Calu3 (cell line): ENCODE measurements at regions not wholly inside any gene's neighbourhood (a gene's known extent, or its start where the extent isn't known, plus 50 kb on each side); places are given as distances from the start of the nearest gene placed in this dataset.

Experiments
- BruUV-seq: library from RNA; stranded (reverse); fragments of 400-500 nt; replicated peaks from 2 replicates; lab custom pipeline; 2021; lab: Mats Ljungman, UMichigan
- CTCF ChIA-PET: fragments of 300-600 bp; sonication (Branson Sonifier 250); formaldehyde crosslinking; loops from one replicate; lab custom pipeline; 2022; ENCODE audit warnings: antibody characterized with exemption; lab: Charles Lee
- DNase-seq: peaks from one replicate; pipeline ENCODE4 v3.0.0; 2022
- H3K27ac Mint-ChIP-seq: one replicate; pipeline ENCODE4 v1.8.0; 2022; ENCODE audit warnings: mixed read lengths; ENCODE audit not compliant: unreplicated experiment
- H3K27me3 Mint-ChIP-seq: one replicate; pipeline ENCODE4 v1.8.0; 2022; ENCODE audit warnings: mixed read lengths; ENCODE audit not compliant: unreplicated experiment
- H3K36me3 Mint-ChIP-seq: one replicate; pipeline ENCODE4 v1.8.0; 2022; ENCODE audit warnings: mild to moderate bottlenecking, moderate library complexity, mixed read lengths; ENCODE audit not compliant: insufficient read depth, unreplicated experiment
- H3K4me1 Mint-ChIP-seq: one replicate; pipeline ENCODE4 v1.8.0; 2022; ENCODE audit warnings: mild to moderate bottlenecking, low read depth, mixed read lengths; ENCODE audit not compliant: unreplicated experiment
- H3K4me3 Mint-ChIP-seq: one replicate; pipeline ENCODE4 v1.8.0; 2022; ENCODE audit warnings: mild to moderate bottlenecking, low read depth, moderate library complexity, mixed read lengths; ENCODE audit not compliant: unreplicated experiment
- H3K9me3 Mint-ChIP-seq: one replicate; pipeline ENCODE4 v1.8.0; 2022; ENCODE audit warnings: low read depth, mixed read lengths; ENCODE audit not compliant: unreplicated experiment
- CTCF ChIP-seq: fragments of 200-600 bp; IDR thresholded peaks from one replicate; pipeline ENCODE4 v1.8.0; 2022; ENCODE audit warnings: antibody characterized with exemption; ENCODE audit not compliant: unreplicated experiment
- intact Hi-C: fragments of 100-400 bp; cut with micrococcal nuclease; formaldehyde crosslinking; loops from one replicate; pipeline ENCODE4 v1.10.0; 2022; ENCODE audit not compliant: unreplicated experiment

GRCh38 chr3:70780790-70781189, 468.4 kb upstream of the MDFIC2 start:
- Mint-ChIP-seq H3K9me3 (no peaks in the 10 kb centered on the region), H3K27ac (no peak overlapping the region), H3K4me3 (no peak overlapping the region), H3K4me1 (no peaks in the 10 kb centered on the region), H3K36me3 (no peaks in the 10 kb centered on the region), H3K27me3 (no peaks in the 10 kb centered on the region)
- CTCF ChIA-PET, result interaction anchor here (1.3 kb wide), 1 partner anchor 9 kb away, joined by 3 read pairs; no protein-coding TSS in a partner anchor
- intact Hi-C loops, result no loop called here
- no peak for DNase-seq
- no peak for TF ChIP-seq CTCF
- no TSS peak for BruUV-seq

GRCh38 chr3:70779296-70779695, 466.9 kb upstream of the MDFIC2 start:
- Mint-ChIP-seq H3K36me3 (no peaks in the 10 kb centered on the region), H3K27ac (no peak overlapping the region)
- DNase-seq, result no peak

GRCh38 chr3:70776081-70776480, 463.6 kb upstream of the MDFIC2 start:
- no peak for TF ChIP-seq CTCF
- no peak overlapping the region for H3K27ac Mint-ChIP-seq
- no peaks in the 10 kb centered on the region for H3K27me3 Mint-ChIP-seq
- H3K9me3 Mint-ChIP-seq, result no peaks in the 10 kb centered on the region
- no peak for DNase-seq
- CTCF ChIA-PET, result no interaction called here
- H3K4me3 Mint-ChIP-seq, result no peak overlapping the region
- peaks cover 7% of the 10 kb centered on the region for H3K4me1 Mint-ChIP-seq
- H3K36me3 Mint-ChIP-seq, result no peaks in the 10 kb centered on the region
- intact Hi-C loops, result no loop called here
- BruUV-seq, result no TSS peak

More at GRCh38 chr3:70779296-70779695, 466.9 kb upstream of the MDFIC2 start:
- BruUV-seq, result no TSS peak
- Mint-ChIP-seq H3K9me3 (no peaks in the 10 kb centered on the region), H3K27me3 (no peaks in the 10 kb centered on the region), H3K4me3 (no peak overlapping the region), H3K4me1 (no peaks in the 10 kb centered on the region)
- intact Hi-C loops, result no loop called here
- TF ChIP-seq CTCF, result no peak
- CTCF ChIA-PET, result no interaction called here

GRCh38 chr3:70775257-70775656, 462.8 kb upstream of the MDFIC2 start:
- intact Hi-C loops, result no loop called here
- no peaks in the 10 kb centered on the region for H3K36me3 Mint-ChIP-seq
- no TSS peak for BruUV-seq
- H3K4me1 Mint-ChIP-seq, result peaks cover 15% of the 10 kb centered on the region
- no peak overlapping the region for H3K4me3 Mint-ChIP-seq
- TF ChIP-seq CTCF, result no peak
- no peaks in the 10 kb centered on the region for H3K27me3 Mint-ChIP-seq
- DNase-seq, result no peak
- CTCF ChIA-PET, result interaction anchor here (0.5 kb wide), 1 partner anchor 1100 kb away, joined by 4 read pairs; no protein-coding TSS in a partner anchor
- no peak overlapping the region for H3K27ac Mint-ChIP-seq
- H3K9me3 Mint-ChIP-seq, result no peaks in the 10 kb centered on the region
